ENCODE measurements at regions not wholly inside any gene's neighbourhood (a gene's known extent, or its start where the extent isn't known, plus 50 kb on each side); places are given as distances from the start of the nearest gene placed in this dataset.

- no peak for DNase-seq
Observed at GRCh38 chr17:14942526-14943190, 322.5 kb downstream of the PMP22 start.

- no peak for DNase-seq
Observed at GRCh38 chr17:14940938-14941265, 324.2 kb downstream of the PMP22 start.

- no peak for DNase-seq
Observed at GRCh38 chr17:14940108-14940937, 324.8 kb downstream of the PMP22 start.

GRCh38 chr17:14935845-14936485 lies 329.2 kb downstream of the PMP22 start:
- DNase-seq: no peak

- no peak for DNase-seq
Observed at GRCh38 chr17:14935139-14935841, 329.8 kb downstream of the PMP22 start.

GRCh38 chr17:14933676-14934075 lies 331.4 kb downstream of the PMP22 start:
- no peak for DNase-seq

GRCh38 chr17:14926526-14927122 lies 338.5 kb downstream of the PMP22 start:
- DNase-seq: peak in 4 of 5 experiments; percentile 2 to 57 (median 13)

GRCh38 chr17:14926073-14926472 lies 339.1 kb downstream of the PMP22 start:
- DNase-seq: no peak

GRCh38 chr17:14925498-14925897 lies 339.6 kb downstream of the PMP22 start:
- DNase-seq: no peak

- no peak for DNase-seq
Observed at GRCh38 chr17:14923981-14924380, 341.1 kb downstream of the PMP22 start.

GRCh38 chr17:14922411-14922810 lies 342.7 kb downstream of the PMP22 start:
- DNase-seq: no peak

- no peak for DNase-seq
Observed at GRCh38 chr17:14921936-14922335, 343.2 kb downstream of the PMP22 start.

GRCh38 chr17:14919631-14920213 lies 345.4 kb downstream of the PMP22 start:
- DNase-seq: no peak

- DNase-seq: no peak
Observed at GRCh38 chr17:14919094-14919493, 346.0 kb downstream of the PMP22 start.

GRCh38 chr17:14918540-14918939 lies 346.6 kb downstream of the PMP22 start:
- no peak for DNase-seq

- DNase-seq: no peak
Observed at GRCh38 chr17:14910916-14911315, 354.2 kb downstream of the PMP22 start.

- no peak for DNase-seq
Observed at GRCh38 chr17:14904386-14904785, 360.7 kb downstream of the PMP22 start.

- DNase-seq: no peak
Observed at GRCh38 chr17:14903854-14904253, 361.3 kb downstream of the PMP22 start.

GRCh38 chr17:14902803-14903202 lies 362.3 kb downstream of the PMP22 start:
- DNase-seq: no peak

GRCh38 chr17:14902297-14902696 lies 362.8 kb downstream of the PMP22 start:
- DNase-seq: no peak

GRCh38 chr17:14901376-14901775 lies 363.8 kb downstream of the PMP22 start:
- DNase-seq: no peak

GRCh38 chr17:14886200-14886739 lies 378.9 kb downstream of the PMP22 start:
- peak in 1 of 5 experiments; percentile 3 for DNase-seq
